DOHH2 (cell line): ENCODE measurements at regions not wholly inside any gene's neighbourhood (a gene's known extent, or its start where the extent isn't known, plus 50 kb on each side); places are given as distances from the start of the nearest gene placed in this dataset.

Source experiments
- H3F3A ChIP-seq: fragments of 200-600 bp; sonication (generic), shearing (Covaris generic); 2 replicates; pipeline ENCODE4 v1.6.0; 2016; ENCODE audit warnings: antibody characterized with exemption, mild to moderate bottlenecking; ENCODE audit not compliant: control insufficient read depth, insufficient read depth
- H3K27ac ChIP-seq: fragments of 200-600 bp; sonication (generic); 2 replicates; pipeline ENCODE4 v1.5.1; 2014; ENCODE audit warnings: low read depth, mild to moderate bottlenecking, low read length, moderate library complexity
- H3K27me3 ChIP-seq: fragments of 200-600 bp; sonication (generic); 2 replicates; pipeline ENCODE4 v1.6.1; 2014; ENCODE audit warnings: mild to moderate bottlenecking, low read length, mixed read lengths; ENCODE audit not compliant: control insufficient read depth
- H3K36me3 ChIP-seq: fragments of 200-600 bp; sonication (generic); 2 replicates; pipeline ENCODE4 v1.6.1; 2014; ENCODE audit warnings: mild to moderate bottlenecking, low read length, moderate library complexity, mixed read lengths; ENCODE audit not compliant: control insufficient read depth
- H3K4me1 ChIP-seq: fragments of 200-600 bp; sonication (generic); 2 replicates; pipeline ENCODE4 v1.6.1; 2014; ENCODE audit warnings: mild to moderate bottlenecking, low read length, mixed read lengths; ENCODE audit not compliant: control insufficient read depth
- H3K4me2 ChIP-seq: fragments of 200-600 bp; sonication (generic); 2 replicates; pipeline ENCODE4 v1.6.0; 2014; ENCODE audit warnings: mild to moderate bottlenecking, low read length, moderate library complexity
- H3K4me3 ChIP-seq: fragments of 200-600 bp; sonication (generic); 2 replicates; pipeline ENCODE4 v1.5.1; 2014; ENCODE audit warnings: mild to moderate bottlenecking, low read length, mixed read lengths
- H3K79me2 ChIP-seq: fragments of 200-600 bp; sonication (generic); 2 replicates; pipeline ENCODE4 v1.6.1; 2014; ENCODE audit warnings: mild to moderate bottlenecking, low read length, mixed read lengths; ENCODE audit not compliant: control insufficient read depth
- H3K9me2 ChIP-seq: fragments of 200-600 bp; sonication (generic); replicated peaks from 2 replicates; pipeline ENCODE4 v1.6.1; 2014; ENCODE audit warnings: mild to moderate bottlenecking, low read length, mixed read lengths; ENCODE audit not compliant: control insufficient read depth
- H3K9me3 ChIP-seq: fragments of 200-600 bp; sonication (generic); 2 replicates; pipeline ENCODE4 v1.6.1; 2014; ENCODE audit warnings: antibody characterized with exemption, low read length, mixed read lengths; ENCODE audit not compliant: control insufficient read depth, insufficient read depth
- H4K20me1 ChIP-seq: fragments of 200-600 bp; sonication (generic); 2 replicates; pipeline ENCODE4 v1.6.0; 2014; ENCODE audit warnings: low read depth, mild to moderate bottlenecking, antibody characterized with exemption, low read length, moderate library complexity; ENCODE audit not compliant: control insufficient read depth, insufficient read depth
- EZH2phosphoT487 ChIP-seq: fragments of 200-600 bp; sonication (generic); IDR thresholded peaks from 2 replicates; pipeline ENCODE4 v1.6.1; 2017; ENCODE audit warnings: borderline replicate concordance, mild to moderate bottlenecking, antibody characterized with exemption, low read length, moderate library complexity, mixed read lengths
- TF ChIP-seq, protein P1 (sequence below): fragments of 200-600 bp; sonication (generic); IDR thresholded peaks from one replicate; pipeline ENCODE4 v1.5.1; 2014; ENCODE audit warnings: antibody characterized with exemption, mild to moderate bottlenecking, low read depth, low read length; ENCODE audit not compliant: poor library complexity, severe bottlenecking

- Histone ChIP-seq H3K79me2 (no peaks in the 10 kb centered on the region), H3K36me3 (no peaks in the 10 kb centered on the region), H3K4me1 (no peaks in the 10 kb centered on the region), H3F3A (no peaks in the 10 kb centered on the region), H3K27ac (no peak overlapping the region), H3K9me2 (no peaks in the 10 kb centered on the region), H4K20me1 (no peaks in the 10 kb centered on the region), H3K4me3 (no peak overlapping the region), H3K27me3 (no peaks in the 10 kb centered on the region), H3K4me2 (no peak overlapping the region), H3K9me3 (no peaks in the 10 kb centered on the region; the same call in 1 of the 2 replicates)
- TF ChIP-seq, protein P1, sequence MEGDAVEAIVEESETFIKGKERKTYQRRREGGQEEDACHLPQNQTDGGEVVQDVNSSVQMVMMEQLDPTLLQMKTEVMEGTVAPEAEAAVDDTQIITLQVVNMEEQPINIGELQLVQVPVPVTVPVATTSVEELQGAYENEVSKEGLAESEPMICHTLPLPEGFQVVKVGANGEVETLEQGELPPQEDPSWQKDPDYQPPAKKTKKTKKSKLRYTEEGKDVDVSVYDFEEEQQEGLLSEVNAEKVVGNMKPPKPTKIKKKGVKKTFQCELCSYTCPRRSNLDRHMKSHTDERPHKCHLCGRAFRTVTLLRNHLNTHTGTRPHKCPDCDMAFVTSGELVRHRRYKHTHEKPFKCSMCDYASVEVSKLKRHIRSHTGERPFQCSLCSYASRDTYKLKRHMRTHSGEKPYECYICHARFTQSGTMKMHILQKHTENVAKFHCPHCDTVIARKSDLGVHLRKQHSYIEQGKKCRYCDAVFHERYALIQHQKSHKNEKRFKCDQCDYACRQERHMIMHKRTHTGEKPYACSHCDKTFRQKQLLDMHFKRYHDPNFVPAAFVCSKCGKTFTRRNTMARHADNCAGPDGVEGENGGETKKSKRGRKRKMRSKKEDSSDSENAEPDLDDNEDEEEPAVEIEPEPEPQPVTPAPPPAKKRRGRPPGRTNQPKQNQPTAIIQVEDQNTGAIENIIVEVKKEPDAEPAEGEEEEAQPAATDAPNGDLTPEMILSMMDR = no peak
- no peak for TF ChIP-seq EZH2phosphoT487
Observed at GRCh38 chr9:11653867-11654266, 1039.3 kb upstream of the TYRP1 start.

DNA sequence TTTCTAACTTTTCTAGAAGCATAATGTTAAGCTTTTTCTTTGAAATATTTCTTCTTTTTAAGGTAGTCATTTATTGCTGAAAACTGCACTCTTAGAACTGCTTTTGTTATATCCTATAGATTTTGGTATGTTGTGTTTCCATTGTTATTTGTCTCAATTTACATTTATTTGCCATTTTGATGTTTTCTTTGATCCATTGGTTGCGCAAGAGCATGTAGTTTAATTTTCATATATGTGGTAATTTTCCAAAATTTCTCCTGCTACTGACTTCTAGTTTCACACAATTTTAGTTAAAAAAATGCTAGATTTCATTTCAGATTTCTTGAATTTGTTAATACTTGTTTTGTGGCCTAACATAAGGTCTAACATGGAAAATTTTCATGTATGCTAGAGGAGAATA is 1029.3 kb upstream of the TYRP1 start:
- Histone ChIP-seq H3K9me3 (no peaks in the 10 kb centered on the region), H3F3A (no peaks in the 10 kb centered on the region), H3K4me2 (no peak overlapping the region), H3K27ac (no peak overlapping the region), H3K36me3 (no peaks in the 10 kb centered on the region), H3K9me2 (no peaks in the 10 kb centered on the region), H3K4me1 (no peaks in the 10 kb centered on the region), H3K79me2 (no peaks in the 10 kb centered on the region), H3K27me3 (no peaks in the 10 kb centered on the region), H4K20me1 (no peaks in the 10 kb centered on the region), H3K4me3 (no peak overlapping the region)
- no peak for TF ChIP-seq EZH2phosphoT487
- TF ChIP-seq, protein P1 = no peak

GRCh38 chr9:11676821-11677220 is 1016.4 kb upstream of the TYRP1 start:
- Histone ChIP-seq H3K9me2 (no peaks in the 10 kb centered on the region), H3K4me3 (no peak overlapping the region), H3K36me3 (no peaks in the 10 kb centered on the region), H3K27me3 (no peaks in the 10 kb centered on the region), H3K27ac (no peak overlapping the region), H3K79me2 (no peaks in the 10 kb centered on the region), H3K4me1 (no peaks in the 10 kb centered on the region), H3F3A (no peaks in the 10 kb centered on the region), H4K20me1 (no peaks in the 10 kb centered on the region), H3K4me2 (no peak overlapping the region), H3K9me3 (no peaks in the 10 kb centered on the region)
- TF ChIP-seq, protein P1 = no peak
- TF ChIP-seq EZH2phosphoT487 = no peak

DNA sequence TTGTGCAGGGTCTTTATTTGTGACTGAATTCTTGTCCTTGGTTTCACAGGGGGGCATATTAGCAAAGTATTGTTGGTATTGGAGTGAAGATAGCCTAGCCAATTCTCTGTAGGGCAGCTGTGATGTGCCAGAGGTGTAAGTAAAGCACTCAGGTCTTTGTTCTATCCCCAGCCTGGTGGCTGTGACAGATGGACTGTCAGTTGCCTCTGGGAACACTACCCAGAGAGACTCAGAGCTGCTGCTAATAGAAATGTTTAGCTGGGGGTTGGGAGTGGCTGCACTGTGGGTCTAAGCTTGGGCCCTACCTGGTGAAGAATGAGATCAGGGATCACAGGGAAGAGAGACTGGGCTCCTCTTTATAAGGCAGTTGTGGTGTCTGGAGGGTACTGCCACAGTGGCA is 1006.5 kb upstream of the TYRP1 start:
- Histone ChIP-seq H3K4me3 (no peak overlapping the region), H3F3A (no peaks in the 10 kb centered on the region), H3K36me3 (no peaks in the 10 kb centered on the region), H3K4me1 (no peaks in the 10 kb centered on the region), H3K27me3 (no peaks in the 10 kb centered on the region), H3K79me2 (no peaks in the 10 kb centered on the region), H3K9me2 (no peaks in the 10 kb centered on the region), H3K9me3 (no peaks in the 10 kb centered on the region), H4K20me1 (no peaks in the 10 kb centered on the region), H3K27ac (no peak overlapping the region), H3K4me2 (no peak overlapping the region)
- TF ChIP-seq, protein P1 = no peak
- no peak for TF ChIP-seq EZH2phosphoT487
